GM19438 (cell line): ENCODE measurements at regions not wholly inside any gene's neighbourhood (a gene's known extent, or its start where the extent isn't known, plus 50 kb on each side); places are given as distances from the start of the nearest gene placed in this dataset.

Experiments
- ATAC-seq: cut with Tn5 transposase; IDR thresholded peaks from one replicate; pipeline ENCODE4 v1.9.1; 2021; ENCODE audit warnings: low read depth; ENCODE audit not compliant: unreplicated experiment

DNA sequence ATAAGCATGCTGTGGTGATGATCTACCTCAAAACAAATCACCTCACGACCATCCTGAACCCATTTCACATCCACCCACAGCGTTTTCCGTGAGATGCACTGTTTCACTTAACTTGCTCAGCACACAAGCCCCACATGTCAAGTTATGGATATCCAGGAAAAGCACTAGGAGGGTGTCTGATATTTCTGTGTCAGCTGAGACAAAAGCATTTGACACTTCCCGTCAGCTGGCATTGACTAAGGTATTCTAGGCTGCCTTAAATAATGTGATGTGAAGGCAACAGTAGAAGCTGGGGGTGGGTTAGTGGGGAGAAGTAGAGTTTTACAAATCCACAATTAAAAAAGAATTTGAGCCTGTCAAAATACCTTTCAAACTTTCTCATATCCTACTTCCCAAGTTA is 68.7 kb upstream of the MDFIC start:
- ATAC-seq: no peak

DNA sequence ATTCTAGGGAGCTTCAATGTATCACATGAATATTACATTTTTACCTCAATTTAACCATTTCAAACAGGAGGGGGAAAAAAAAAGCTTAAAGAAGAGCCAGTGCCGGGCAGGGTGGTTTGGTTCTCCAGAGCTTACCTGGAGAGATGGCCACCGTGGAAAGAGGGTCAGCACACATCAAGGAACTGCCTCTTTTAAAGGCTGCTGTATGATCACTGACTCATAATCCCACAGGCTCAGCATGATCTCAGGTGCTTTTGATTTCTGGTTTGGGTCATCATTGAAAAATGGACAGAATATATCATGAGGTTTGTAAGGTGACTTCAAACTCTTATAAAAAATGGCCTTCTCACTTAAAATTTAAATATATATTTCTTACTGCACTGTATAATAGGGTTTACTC is 67.5 kb upstream of the MDFIC start:
- no peak for ATAC-seq

DNA sequence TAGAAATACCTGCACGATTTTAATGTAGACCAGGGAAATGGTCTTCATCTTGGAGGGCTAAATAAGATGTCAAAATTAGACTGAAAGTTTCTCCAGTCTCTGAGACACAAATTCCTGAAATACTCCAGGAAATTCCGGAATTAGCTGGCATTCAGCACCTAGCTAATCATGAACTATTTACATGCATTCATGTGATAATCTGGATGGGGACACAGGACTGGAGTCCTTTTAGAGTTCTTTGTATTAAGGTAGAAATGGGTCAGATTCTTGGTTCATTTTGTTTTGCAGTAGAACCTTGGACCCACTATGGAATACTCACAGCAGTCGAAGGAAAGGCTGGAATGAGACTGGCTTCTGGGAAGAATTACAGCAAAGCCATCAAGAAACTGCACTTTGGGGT is 65.3 kb upstream of the MDFIC start:
- no peak for ATAC-seq

DNA sequence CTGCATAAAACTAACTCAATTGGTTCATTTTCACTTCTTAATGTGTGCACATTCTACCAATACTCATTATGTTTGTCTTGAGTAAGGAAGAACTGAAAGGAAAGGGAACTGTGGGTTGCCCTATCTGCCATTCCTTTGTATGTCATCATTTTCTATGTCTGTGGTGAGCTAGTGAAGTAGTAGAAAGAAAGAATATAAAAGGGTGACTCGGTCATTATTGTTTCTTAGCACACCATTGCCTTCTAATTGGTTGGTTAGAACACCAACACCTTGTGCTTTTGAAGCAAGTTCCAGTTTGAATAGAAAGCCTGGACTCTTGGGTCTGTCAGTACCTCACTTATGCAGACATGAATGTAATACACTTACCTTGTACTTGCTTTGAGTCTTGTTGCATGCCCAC is 64.3 kb upstream of the MDFIC start:
- ATAC-seq: no peak

DNA sequence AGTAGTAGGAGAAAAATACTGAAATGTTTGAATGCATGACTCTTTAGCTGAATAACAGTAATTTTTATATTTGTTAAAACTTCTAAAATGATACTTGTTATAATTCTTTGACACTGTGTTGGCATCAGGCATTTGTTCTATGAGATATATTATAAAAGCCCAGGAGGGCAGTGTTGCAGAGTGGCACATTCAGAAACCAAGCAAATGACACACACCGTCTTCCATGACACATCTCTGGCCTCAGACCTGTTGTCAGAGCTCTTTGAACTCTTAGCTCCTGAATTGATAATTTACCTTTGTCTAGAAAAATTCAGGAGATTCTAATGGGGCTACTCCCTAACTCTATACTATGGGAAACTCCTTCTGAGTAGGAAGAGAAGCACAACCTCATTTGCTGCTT is 62.4 kb upstream of the MDFIC start:
- no peak for ATAC-seq

DNA sequence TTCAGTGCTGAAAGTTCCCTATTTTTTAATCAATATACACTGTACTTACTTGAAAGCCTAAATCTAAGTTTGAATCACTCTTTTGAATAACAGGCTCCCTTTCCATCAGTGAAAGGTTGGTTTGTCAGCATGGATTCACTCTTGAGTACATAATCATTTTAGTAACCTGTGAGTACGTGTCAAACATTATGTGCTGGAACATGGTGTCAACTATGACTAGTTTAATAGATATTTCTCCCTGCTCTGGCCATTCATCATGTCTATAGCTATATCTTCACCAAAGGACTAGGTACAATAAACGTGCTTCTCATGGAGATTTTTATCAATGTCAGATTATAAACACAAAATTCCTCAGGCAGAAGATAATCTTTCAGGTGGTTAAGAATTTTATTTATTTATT is 61.7 kb upstream of the MDFIC start:
- no peak for ATAC-seq

DNA sequence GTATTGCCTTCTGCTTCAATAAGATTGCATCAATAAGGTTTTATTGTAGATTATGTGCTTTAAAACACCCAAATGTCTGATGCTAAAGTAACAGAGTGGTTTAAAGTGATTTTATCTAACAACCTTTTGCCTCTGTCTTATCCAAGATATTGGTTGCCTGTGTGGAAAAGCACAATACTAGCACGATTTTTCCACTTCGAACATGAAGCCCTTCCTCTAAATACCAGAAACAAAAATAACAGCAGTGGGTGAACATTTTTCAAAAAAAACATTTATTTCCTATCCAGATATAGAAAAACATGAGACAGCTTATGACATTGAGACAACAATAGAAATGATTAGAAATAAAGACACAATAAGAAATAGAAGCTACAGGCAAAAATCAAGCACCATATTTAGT is 59.5 kb upstream of the MDFIC start:
- ATAC-seq: no peak

DNA sequence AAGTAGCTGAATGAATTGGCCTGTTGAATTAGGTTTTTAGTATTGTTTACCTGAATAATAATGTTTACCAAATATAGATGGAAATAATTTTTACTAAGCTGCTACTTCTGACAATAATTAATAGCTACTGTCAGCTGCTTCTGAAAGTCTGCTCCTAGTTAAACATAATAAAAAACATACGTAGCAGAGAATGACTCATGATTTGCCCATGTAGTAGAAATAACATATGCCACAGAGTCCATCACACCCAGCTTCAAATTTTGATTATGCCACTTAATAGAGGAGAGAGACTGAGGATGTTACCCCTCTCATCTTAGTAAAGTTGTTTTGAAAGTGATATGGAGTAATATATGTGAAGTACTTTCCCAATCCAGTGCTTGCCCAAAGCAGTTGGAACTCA is 57.6 kb upstream of the MDFIC start:
- ATAC-seq: no peak

DNA sequence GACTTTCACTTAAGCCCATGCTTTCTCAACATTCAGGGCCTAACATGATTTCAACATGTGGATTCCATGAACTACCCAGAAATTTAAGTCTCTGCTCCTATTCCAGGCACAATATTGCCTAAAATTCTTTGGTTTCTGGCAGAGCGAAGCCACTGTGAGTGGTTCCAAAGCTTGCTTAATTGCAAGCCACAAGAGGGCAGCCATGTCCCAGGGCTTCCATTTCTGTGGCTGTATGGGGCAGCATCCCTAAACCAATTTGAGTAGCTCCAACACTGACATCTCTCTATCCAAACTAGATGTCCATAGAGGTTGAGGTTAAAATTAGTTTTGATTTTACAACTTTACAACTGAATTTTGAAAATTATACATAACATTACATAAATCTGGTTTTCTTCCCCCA is 56.3 kb upstream of the MDFIC start:
- peak; percentile 92 for ATAC-seq
